ENCODE measurements at regions not wholly inside any gene's neighbourhood (a gene's known extent, or its start where the extent isn't known, plus 50 kb on each side); places are given as distances from the start of the nearest gene placed in this dataset.

GRCh38 chr4:189780391-189780790 lies 160.3 kb upstream of the FRG1 start:
- Histone ChIP-seq H3K27ac (ENCODE audit: low read depth, low read length) (no peak overlapping the region), H3K4me1 (ENCODE audit: control insufficient read depth, insufficient read depth, low read length) (peaks cover 6% of the 10 kb centered on the region), H3K36me3 (ENCODE audit: control insufficient read depth, insufficient read depth, low read length) (no peaks in the 10 kb centered on the region), H3K9me3 (ENCODE audit: control insufficient read depth, low read length) (peaks cover 4% of the 10 kb centered on the region), H3K9ac (ENCODE audit: extremely low read depth, low read length, poor library complexity, severe bottlenecking) (no peak overlapping the region), H3K4me3 (ENCODE audit: low read length) (no peak overlapping the region), H3K27me3 (ENCODE audit: control insufficient read depth, insufficient read depth, low read length, poor library complexity, severe bottlenecking) (no peaks in the 10 kb centered on the region)
- no peak for TF ChIP-seq CTCF (conservative IDR thresholded peaks at IDR 0.05)
- Mint-ChIP-seq H3K27me3 (ENCODE audit: insufficient read depth) (peaks cover 8% of the 10 kb centered on the region), H3K9me3 (peaks cover 77% of the 10 kb centered on the region), H3K4me1 (no peaks in the 10 kb centered on the region), H3K27ac (no peak overlapping the region), H3K36me3 (ENCODE audit: low read depth) (no peaks in the 10 kb centered on the region), H3K4me3 (no peak overlapping the region)
- DNase-seq: no peak
- WGBS, 2 experiments (ENCODE audit: insufficient coverage in 1 of 2, insufficient read length in 1 of 2): 80 to 85% methylated on average over 5 of the region's 5 CpGs

DNA sequence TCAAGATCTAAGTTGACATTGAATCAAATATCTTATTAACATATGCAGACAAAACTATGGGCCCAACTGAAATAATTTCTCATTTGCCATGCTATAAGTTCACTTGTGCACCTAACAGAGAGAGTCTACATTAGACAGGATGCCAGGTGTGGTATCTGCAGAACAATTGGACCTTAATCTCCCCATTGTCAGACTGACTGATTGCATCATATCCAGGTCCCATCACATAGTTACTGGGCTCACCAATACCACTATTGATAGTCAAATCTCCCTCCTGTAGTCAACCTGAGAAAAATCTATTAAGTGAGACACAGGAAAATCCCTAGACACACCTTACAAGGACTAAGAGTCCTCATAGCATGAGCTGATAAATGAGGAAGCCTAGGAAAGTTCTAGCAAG lies 156.0 kb upstream of the FRG1 start:
- no peak overlapping the region for H3K9ac ChIP-seq (ENCODE audit: extremely low read depth, low read length, poor library complexity, severe bottlenecking)
- H3K9me3 ChIP-seq (ENCODE audit: control insufficient read depth, low read length): peaks cover 4% of the 10 kb centered on the region
- Mint-ChIP-seq H3K4me1 (no peaks in the 10 kb centered on the region), H3K27ac (no peak overlapping the region), H3K27me3 (ENCODE audit: insufficient read depth) (peaks cover 7% of the 10 kb centered on the region), H3K9me3 (peaks cover 88% of the 10 kb centered on the region), H3K36me3 (ENCODE audit: low read depth) (no peaks in the 10 kb centered on the region), H3K4me3 (no peak overlapping the region)
- H3K4me1 ChIP-seq (ENCODE audit: control insufficient read depth, insufficient read depth, low read length): peaks cover 6% of the 10 kb centered on the region
- no peak overlapping the region for H3K27ac ChIP-seq (ENCODE audit: low read depth, low read length)
- no peaks in the 10 kb centered on the region for H3K27me3 ChIP-seq (ENCODE audit: control insufficient read depth, insufficient read depth, low read length, poor library complexity, severe bottlenecking)
- no peak for TF ChIP-seq CTCF (conservative IDR thresholded peaks at IDR 0.05)
- H3K36me3 ChIP-seq (ENCODE audit: control insufficient read depth, insufficient read depth, low read length): no peaks in the 10 kb centered on the region
- no peak for DNase-seq
- no peak overlapping the region for H3K4me3 ChIP-seq (ENCODE audit: low read length)

DNA sequence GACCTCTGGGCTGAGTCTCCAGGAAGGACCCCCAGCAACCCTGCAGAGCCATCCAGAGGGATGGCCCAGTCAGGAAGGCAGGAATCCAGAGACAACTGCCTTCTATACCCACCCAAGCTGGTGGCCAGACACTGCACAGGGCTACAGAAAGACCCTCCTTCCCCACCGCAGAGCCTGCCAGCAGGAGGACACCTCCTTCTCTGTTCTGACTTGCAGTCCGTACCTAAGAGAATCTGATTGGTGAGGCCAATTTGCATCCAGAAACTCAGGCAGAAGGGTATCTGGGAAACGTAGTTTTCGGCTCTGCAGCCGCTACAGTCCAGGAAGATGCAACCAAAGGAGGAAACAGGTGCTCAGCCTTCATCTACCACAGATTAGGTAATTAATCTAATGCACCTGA lies 155.4 kb upstream of the FRG1 start:
- Mint-ChIP-seq H3K4me1 (no peaks in the 10 kb centered on the region), H3K27me3 (ENCODE audit: insufficient read depth) (peaks cover 7% of the 10 kb centered on the region), H3K4me3 (no peak overlapping the region), H3K9me3 (peaks cover 92% of the 10 kb centered on the region), H3K36me3 (ENCODE audit: low read depth) (no peaks in the 10 kb centered on the region), H3K27ac (no peak overlapping the region)
- DNase-seq: peak; percentile 75
- 73 to 87% methylated on average over 4 to 5 of the region's 5 CpGs for WGBS, 2 experiments (ENCODE audit: insufficient coverage in 1 of 2, insufficient read length in 1 of 2)
- peaks cover 4% of the 10 kb centered on the region for H3K9me3 ChIP-seq (ENCODE audit: control insufficient read depth, low read length)
- no peaks in the 10 kb centered on the region for H3K36me3 ChIP-seq (ENCODE audit: control insufficient read depth, insufficient read depth, low read length)
- TF ChIP-seq CTCF (conservative IDR thresholded peaks at IDR 0.05): peak; percentile 29
- no peak overlapping the region for H3K9ac ChIP-seq (ENCODE audit: extremely low read depth, low read length, poor library complexity, severe bottlenecking)
- H3K4me3 ChIP-seq (ENCODE audit: low read length): no peak overlapping the region
- peaks cover 2% of the 10 kb centered on the region for H3K27me3 ChIP-seq (ENCODE audit: control insufficient read depth, insufficient read depth, low read length, poor library complexity, severe bottlenecking)
- H3K27ac ChIP-seq (ENCODE audit: low read depth, low read length): no peak overlapping the region
- H3K4me1 ChIP-seq (ENCODE audit: control insufficient read depth, insufficient read depth, low read length): peaks cover 6% of the 10 kb centered on the region

Measured in endodermal cell (in vitro differentiated cells).